ENCODE measurements at regions not wholly inside any gene's neighbourhood (a gene's known extent, or its start where the extent isn't known, plus 50 kb on each side); places are given as distances from the start of the nearest gene placed in this dataset.

DNA sequence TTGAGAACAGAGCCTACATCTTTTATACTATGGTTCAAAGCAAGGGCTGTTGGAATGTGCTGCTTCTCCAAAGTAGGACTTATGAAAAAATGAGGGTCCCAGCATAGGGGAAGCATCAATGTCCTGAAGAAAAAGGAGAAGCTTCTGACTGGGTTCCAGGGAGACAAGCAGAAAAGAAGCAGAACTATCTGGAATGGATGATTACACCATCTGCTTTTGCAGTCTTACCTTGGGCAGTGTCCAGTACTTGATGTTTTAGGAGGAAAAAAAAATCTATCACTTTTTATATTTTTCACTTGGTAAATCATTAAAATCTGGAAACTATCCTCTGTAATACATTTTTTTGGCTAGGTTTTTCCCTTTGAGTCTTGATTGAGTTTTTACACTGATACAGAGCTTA, 57.9 kb upstream of the DPH6 start:
- TF ChIP-seq, protein P1, sequence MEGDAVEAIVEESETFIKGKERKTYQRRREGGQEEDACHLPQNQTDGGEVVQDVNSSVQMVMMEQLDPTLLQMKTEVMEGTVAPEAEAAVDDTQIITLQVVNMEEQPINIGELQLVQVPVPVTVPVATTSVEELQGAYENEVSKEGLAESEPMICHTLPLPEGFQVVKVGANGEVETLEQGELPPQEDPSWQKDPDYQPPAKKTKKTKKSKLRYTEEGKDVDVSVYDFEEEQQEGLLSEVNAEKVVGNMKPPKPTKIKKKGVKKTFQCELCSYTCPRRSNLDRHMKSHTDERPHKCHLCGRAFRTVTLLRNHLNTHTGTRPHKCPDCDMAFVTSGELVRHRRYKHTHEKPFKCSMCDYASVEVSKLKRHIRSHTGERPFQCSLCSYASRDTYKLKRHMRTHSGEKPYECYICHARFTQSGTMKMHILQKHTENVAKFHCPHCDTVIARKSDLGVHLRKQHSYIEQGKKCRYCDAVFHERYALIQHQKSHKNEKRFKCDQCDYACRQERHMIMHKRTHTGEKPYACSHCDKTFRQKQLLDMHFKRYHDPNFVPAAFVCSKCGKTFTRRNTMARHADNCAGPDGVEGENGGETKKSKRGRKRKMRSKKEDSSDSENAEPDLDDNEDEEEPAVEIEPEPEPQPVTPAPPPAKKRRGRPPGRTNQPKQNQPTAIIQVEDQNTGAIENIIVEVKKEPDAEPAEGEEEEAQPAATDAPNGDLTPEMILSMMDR (IDR thresholded peaks at IDR 0.05): no peak
- TF ChIP-seq POLR2A (IDR thresholded peaks at IDR 0.05): no peak

Measured in adrenal gland (tissue), 5 donors.